DMS 273 (cell line): ENCODE measurements at regions not wholly inside any gene's neighbourhood (a gene's known extent, or its start where the extent isn't known, plus 50 kb on each side); places are given as distances from the start of the nearest gene placed in this dataset.
A peak's percentile ranks its signal among the peaks of the same experiment; 100 is the strongest.
"Not testable (repeated sequence)": the region's sequence is repeated elsewhere in the genome, so short reads cannot be mapped to it uniquely, and the experiment has no call there.

ENCODE experiments used
- DNase-seq: peaks from one replicate; lab custom pipeline; 2025; ENCODE audit not compliant: unreplicated experiment; lab: John Stamatoyannopoulos, UW

DNA sequence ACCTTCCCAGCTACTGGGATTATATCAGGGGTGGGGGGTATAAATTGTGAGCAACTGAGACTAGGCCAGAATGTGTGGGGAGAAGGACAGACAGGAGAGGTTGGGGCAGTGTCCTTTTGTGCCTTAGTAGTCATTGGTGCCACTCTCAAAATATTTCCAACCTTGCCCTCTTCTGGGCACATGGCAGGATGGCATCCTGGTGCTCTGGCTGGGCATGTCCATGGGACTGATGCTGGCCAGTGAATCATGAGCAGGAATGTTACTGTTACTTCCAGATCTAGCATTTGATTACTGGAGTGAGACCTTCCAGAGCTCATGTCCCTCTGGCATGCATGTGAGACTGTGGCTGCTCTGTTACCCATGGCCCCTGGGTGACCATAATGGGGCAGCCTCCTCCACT lies 151.2 kb downstream of the MATN1 start:
- no peak for DNase-seq

DNA sequence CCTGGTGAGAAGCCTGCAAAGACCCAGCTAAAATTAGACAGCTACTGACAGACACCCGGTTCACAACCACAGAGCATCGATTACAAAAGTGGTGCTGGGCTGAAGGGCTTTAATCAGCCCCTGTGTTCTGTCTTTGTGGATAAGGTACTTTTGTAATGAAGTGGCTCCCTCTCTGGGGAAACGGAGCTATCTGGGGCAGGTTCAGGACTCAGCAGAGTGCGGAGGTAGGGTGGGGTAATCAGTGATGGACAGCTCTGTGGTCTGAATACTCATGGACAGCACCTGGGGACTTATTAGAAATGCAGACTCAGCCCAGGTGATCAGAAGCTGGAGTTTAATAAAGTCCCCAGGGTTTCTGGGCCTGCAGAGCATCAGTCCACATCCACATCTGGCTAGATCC lies 152.0 kb downstream of the MATN1 start:
- no peak for DNase-seq

DNA sequence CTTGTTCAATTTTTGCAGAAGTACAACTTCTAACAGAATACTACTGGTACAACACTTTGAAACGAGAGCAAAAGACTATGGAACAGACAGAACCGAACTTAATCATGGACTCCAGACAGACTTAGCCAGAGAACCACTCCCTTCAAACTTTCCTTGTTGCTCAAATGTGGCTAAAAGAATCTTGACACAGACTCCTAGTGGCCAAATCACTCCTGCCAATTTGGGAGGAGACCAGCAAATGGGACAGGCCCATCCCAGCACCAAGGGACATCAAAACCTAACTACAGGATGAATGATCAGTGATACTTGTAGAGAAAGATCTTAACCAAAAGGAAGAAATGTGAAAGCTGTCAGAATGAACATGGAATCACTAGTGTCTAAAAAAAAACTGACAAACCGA lies 154.0 kb downstream of the MATN1 start:
- no peak for DNase-seq

DNA sequence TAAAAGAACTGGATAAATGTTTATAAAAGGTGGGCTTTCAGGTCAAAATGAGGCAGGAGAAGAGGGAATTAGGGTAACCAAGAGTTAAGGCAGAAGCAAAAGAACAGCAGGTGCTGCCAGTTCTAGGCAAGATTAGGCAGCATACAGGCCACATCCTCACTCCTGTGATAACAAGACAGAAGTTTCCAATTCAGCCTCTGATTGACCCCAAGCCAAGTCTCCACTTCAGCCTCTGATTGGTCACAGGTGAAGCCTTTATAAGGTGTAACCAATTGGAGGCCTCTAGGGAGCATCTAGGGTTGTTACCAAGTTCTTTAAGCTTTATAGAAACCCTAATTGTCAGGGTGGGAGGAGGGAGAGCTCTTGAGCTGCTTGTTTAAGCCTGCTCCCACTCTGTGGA lies 160.8 kb downstream of the MATN1 start:
- DNase-seq = no peak

DNA sequence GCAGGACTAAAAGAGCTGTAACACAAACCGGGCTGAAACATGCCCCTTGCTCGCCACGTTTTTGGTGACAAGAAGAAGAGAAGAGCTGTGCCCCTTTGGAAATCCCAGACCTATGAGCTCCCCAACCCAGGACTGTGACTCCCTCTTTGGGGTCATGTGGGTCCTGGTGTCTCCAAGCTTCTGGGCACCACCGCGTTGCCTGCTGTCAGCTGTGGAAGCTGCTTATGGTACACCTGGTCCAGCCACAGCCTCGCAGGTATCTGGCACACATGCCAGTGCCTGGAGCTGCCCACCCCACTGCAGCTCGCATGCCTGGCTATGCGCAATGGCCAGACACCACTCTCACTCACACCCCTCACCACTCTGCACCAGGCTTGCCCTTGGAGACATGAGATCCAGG lies 171.8 kb downstream of the MATN1 start:
- DNase-seq = no peak

DNA sequence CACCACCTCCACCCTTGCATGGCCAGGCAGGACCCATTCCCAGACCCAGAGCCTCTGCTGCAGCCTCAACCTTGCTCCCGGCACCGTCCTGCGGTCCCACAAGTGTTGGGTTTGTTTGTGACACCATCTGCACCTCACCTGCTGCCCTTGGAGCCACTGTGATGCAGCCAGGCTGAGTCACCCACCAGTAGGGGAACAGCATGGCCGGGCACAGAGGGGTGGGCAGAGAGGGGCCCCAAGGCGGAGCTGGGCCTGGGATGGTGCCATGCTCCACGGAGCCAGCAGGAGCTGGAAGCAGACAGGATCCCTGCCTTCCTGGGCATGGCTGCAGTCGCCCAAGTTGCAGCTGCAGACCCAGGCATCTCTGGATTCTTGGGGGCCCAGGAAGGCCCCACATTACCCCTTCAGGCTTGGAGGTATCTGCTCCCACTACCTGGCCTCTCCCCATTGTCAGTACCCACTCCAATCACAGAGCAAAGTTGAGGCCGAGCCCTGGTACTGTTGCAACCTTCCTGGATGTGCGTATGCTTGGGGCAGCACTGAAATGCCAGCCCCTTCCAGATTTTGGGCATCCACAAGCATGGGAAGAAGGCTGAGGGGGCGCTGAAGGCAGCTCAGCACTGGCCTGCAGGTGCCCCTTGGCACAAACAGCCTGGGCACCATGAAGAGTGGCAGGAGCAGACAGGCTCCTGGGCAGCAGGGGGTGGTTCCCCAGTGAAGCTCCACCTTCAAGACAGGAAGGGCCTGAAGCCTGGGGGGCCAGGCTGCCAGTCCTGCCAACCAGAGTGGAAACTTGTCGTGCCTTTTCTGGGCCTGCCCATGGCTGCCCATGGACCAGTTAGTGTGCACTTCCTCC lies 172.8 kb downstream of the MATN1 start:
- no peak for DNase-seq

DNA sequence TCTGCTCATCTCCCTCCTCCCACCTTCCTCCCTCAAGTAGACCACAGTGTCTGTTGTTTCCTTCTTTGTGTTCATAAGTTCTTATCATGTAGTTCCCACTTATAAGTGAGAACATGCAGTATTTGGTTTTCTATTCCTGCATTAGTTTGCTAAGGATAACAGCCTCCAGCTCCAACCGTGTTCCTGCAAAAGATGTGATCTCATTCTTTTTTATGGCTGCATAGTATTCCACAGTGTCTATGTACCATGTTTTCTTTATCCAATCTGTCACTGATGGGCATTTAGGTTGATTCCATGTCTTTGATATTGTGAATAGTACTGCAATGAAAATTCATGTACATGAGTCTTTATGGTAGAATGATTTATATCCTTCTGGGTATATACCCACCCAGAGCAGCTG lies 173.5 kb downstream of the MATN1 start:
- DNase-seq = not testable (repeated sequence)

DNA sequence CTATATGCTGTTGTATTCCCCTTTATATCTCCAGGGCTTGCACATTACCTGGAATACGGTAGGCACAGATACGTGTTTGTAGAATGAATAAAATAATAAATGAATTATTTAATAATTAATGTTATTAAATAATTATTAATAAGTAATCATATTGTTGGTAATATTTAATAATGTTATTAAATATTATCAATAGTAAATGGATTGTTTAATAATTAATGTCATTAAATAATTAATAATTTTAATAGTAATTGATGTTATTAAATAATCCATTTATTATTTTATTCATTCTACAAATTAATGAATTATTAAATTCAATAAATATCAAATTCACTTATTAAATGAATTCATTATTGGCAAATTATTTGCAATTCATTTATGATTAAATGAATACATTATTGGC lies 175.1 kb downstream of the MATN1 start:
- no peak for DNase-seq

DNA sequence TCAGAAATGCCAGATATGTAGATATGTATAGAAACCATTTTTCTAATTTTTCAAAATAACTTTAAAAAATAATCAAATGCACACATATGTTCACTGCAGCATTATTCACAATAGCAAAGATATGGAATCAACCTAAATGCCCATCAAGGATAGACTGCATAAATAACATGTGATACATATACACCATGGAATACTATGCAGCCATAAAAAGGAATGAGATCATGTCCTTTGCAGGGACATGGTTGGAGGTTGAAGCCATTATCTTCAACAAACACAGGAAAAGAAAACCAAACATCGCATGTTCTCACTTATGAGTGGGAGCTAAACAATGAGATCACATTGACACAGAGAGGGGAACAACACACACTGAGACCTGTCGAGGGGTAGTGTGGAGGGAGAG lies 176.1 kb downstream of the MATN1 start:
- DNase-seq = not testable (repeated sequence)

DNA sequence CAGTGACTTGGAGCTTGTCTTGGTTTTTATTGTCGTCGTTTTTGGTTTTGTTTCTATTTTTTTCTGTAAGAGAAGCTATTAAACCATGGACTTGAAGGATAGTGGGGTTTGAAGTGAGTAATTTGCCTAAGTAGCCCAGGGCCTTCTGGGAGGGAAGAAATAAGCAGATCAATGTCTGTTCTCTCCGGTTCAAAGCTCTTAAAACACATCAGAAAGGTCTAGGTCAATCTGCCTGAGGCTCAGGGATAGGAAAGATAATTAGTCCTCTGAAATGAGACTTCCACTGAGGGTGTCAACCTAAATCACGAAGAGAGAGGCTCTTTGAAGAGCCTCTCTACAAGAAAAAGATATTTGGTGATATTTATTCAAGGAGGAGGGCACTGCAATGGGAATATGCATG lies 178.0 kb downstream of the MATN1 start:
- no peak for DNase-seq

DNA sequence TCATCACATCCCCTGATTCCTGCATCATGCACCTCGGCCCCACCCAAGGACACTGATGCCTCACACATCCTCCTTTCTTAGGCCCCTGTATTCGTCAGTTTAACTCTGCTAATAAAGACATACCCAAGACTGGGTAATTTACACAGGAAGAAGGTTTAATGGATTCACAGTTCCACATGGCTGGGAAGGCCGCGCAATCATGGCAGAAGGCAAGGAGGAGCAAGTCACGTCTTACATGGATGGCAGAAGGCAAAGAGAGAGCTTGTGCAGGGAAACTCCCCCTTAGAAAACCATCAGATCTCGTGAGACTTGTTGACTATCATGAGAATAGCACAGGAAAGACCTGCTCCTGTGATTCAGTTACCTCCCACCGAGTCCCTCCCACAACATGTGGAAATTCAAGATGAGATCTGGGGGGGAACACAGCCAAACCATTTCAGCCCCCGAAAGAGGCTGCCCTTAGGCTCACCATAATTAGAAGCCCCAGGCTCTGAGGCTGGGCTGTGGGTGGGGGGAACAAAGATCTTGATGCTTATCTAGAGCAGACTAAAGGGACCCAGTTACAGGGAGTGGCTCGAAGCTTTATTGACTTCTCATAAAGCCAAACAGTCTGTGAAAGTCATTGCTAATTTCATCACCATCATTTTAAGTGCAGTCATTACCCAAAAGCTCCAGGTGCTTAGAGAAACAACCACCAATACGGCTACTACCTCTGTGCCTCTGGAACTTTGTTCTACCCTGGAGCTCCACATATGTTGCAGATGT lies 181.5 kb downstream of the MATN1 start:
- DNase-seq = no peak

DNA sequence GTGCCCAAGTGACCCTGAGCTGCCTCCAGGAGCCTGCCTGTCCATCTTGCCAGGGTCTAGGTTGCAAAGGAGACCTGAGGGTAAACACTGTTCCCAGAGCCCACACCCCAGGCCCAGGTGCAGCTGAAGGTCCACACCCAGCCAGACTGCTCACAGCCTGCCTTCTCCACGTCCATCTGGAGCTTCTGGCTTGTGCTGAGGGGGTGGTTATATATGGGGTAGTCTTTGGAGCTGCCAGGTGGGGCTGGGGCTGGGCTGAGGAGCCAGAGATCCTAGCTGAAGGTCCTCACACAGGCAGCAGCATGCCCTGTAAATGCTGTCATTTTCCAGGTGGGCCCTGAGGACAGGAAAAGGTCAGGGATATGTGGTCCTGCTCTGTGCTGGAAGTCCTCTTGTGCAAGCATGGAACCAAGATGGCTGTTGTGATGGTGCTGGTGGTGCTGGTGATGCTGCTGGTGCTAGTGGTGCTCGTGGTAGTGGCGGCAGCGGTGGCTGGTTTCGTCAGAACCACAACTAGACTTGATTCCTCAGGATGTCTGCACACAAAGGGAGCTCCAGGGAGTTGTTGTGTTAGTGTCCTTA lies 182.7 kb downstream of the MATN1 start:
- no peak for DNase-seq

DNA sequence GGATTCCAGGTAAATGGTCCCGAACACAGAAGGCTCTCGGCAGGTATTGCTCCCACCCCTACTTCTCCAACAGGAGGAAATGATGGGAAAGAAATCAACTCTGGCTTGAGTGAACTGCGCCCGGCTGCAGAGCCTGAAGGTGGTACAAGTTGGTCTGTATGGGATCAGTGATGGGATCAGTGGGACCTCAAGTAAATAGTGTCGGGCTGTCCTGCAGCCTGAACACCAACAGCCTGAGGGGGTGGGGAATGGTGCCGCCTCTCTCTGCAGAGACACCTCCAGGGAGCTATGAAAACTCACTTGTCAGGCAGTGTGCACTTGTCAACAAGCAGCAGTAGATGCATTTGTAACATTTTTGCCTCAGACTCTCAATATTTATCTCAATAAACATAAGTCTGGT lies 183.5 kb downstream of the MATN1 start:
- DNase-seq = no peak

DNA sequence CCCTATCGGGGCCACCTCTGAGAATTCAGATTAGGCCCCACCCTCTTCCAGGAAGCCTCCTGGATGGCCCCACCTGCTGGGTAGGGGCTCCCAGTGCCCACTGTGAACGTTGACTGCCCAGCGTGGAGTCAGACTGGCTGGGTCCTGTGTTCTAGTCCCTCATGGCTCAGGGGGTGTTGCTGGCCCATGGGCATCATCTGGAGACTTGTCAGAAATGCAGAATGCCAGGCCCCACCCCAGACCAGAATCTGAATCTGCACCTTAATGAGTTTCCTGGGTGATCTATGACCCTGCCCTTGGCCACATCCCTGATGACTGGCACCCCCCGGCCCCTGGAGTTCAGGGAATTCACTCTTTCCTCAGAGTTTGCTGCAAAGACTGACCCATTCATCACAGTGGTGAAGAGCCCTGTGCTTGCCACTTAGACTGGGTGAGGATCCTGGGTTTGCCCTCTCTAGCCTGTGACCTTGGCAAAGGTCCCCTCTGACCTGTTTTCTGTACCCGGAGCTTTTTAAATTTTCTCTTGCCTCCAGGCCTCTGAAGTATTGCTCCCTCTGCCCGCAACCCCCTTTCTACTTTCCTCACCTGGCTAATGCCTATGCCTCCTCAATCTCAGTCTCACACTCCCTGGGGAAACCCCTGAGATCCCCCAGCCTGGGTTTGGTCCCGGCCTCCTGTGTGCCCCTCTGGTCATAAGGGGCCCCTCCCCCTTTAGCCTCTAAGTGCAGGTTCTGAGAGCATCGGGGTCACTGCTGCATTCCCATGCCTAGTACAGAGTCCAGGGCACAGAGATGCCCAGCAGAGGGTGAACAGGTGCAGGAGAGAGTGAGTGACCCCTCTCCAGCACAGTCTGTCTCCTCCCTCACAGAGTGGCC lies 184.2 kb downstream of the MATN1 start:
- DNase-seq = no peak

DNA sequence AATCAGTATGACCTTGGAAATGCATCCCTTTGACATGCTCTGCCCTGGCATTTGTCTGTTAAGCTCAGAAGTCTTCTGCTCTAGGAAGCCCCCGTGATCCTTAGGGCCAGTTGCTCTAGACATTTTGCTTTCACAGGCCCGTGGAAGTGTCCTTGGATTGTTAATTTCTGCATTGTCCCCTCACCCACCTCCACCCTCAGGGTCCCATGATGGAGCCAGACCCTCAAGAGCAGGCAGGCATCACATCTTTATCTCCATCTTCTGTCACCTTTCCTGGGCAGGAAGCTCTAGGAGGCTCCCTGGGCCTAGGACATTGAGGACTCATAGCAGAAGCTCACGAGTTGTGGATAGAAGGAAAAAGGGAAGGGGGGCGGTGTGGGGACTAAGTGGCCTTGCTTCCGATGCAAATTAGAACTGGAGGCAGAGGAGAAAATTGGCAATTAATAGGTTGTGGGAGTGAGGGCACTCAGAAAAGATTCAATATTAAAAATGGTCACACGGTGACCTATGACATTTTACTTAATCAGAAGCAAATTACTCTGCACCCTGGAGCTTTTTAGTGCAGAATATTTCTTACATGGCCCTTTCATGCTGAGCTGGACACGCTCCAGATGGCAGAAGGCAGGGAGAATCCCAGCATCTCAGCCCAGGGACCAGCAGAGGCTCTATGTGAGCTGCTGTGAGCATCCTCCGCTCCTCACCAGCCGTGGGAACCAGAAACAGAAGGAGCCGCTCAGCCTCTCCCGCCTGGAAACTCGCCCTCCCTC lies 185.0 kb downstream of the MATN1 start:
- peak; percentile 22 for DNase-seq

DNA sequence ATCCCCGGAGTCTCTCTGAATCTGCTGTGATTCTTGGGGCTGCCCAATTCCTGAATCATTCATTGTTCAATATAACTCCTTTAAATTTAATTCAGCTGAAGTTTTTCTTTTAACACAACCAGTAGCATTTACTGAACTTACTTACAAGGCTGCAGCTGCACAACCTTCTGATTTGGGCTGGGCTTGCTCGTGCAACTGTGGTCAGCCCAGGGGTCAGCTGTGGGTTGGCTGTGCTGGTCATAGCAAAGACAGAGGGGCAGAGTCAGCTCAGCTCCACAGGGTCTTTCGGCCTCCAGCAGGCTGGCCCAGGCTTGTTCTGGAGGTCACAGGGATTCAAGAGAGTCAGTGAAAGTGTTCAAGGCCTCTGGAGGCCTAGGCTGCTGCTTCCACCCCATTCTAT lies 186.1 kb downstream of the MATN1 start:
- no peak for DNase-seq

DNA sequence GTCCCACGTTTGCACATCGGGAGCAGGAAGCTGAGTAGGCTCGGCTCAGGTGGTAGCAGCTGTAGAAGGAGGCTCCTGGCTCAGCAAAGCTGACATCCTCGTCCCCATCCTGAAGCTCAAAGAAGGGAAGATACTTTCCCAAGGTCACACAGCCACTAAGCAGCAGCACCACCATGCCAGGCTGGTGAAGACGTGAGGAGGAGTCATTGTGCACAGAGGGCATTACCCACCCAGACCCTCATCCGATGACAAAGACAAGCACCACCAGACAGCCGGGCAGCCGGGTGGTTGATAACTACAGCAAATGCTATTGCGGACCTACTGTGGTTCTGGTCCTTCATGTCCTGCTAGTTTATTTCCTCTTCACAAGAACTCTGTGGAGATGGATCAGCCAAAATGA lies 186.9 kb downstream of the MATN1 start:
- DNase-seq = no peak

DNA sequence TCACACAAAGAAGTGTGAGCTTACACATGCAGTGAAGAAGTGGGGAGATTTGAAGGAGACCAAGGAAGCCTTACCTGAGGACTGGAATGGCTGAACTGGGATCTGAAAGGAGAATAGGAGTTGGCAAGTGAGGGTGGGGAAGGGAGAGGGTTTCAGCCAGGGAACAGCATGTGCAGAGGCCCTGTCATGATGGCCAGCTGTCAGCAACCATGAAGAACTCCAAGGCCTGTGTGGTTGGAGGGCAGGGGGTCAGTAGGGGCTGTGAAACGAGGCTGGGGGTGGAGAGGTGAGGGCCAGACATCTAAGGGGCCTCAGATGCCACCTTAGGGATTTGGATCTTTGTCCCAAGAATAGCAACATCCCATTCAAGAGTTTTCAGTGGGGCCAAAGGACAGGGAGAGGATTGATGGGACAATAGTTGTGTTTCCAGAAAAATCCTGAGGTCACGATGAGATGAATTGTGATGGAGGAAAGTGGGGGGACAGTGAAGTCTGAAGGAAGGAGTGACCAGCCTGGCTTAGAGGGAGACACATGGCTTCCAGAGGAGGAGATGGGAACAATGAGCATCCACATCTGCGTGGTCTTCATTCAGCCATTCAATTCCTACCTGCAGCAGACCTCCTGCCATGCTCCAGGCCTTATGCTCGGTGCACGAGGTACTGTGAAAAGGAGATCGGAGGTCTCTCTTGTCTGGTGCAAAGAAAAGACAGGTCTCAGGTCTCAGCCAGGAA lies 187.6 kb downstream of the MATN1 start:
- DNase-seq = no peak

DNA sequence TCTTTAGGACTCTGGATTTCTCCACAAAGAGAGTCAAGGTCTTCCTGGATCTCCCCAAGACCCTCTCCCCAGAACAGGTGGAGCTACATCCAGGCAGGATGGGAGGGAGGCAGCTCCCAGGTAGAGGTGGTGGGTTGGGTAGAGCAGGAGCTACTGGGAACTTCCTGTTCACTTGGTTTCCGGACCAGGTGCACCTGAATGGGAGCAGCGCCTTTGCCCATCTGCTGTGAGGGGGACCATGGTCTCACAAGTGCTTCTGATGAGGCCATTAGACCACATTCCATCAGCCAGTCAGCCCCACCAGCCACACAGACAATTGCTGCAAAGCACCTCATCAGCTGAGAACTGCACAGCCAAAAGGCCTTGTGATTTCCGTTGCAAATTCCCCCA lies 188.8 kb downstream of the MATN1 start:
- no peak for DNase-seq
